CD14-positive monocyte (primary cell): ENCODE measurements at regions not wholly inside any gene's neighbourhood (a gene's known extent, or its start where the extent isn't known, plus 50 kb on each side); places are given as distances from the start of the nearest gene placed in this dataset.

ENCODE experiments used
- DNase-seq, 3 donors: peaks; one replicate each; pipeline ENCODE4 v3.0.0-alpha.2; 2011 to 2022
- H2AFZ ChIP-seq: 2 replicates; pipeline ENCODE4 v1.6.0; 2012; ENCODE audit warnings: mild to moderate bottlenecking, low read depth, low read length, inconsistent platforms; ENCODE audit not compliant: insufficient read depth, poor library complexity, severe bottlenecking
- H3K27ac ChIP-seq, 2 donors: 1 replicate in 1 of 2; 2 replicates in 1 of 2; pipeline ENCODE4 v1.5.1; 2012 to 2013; ENCODE audit warnings: low read length in 2 of 2, control low read depth in 1 of 2, inconsistent platforms in 1 of 2, low read depth in 1 of 2, mild to moderate bottlenecking in 1 of 2
- H3K27me3 ChIP-seq, 2 donors: one replicate each; pipeline versions ENCODE4 v1.6.0 to v1.6.1; 2011 to 2013; ENCODE audit warnings: low read length in 2 of 2; ENCODE audit not compliant: control insufficient read depth in 2 of 2, insufficient read depth in 2 of 2
- H3K36me3 ChIP-seq, 2 donors: replicated peaks in 1 of 2; 1 replicate in 1 of 2; 2 replicates in 1 of 2; pipeline versions ENCODE4 v1.5.1 to v1.6.1; 2012 to 2013; ENCODE audit warnings: low read length in 2 of 2, control low read depth in 1 of 2, inconsistent platforms in 1 of 2, mild to moderate bottlenecking in 1 of 2; ENCODE audit not compliant: insufficient read depth in 2 of 2, control insufficient read depth in 1 of 2
- H3K4me1 ChIP-seq, 2 donors: 1 replicate in 1 of 2; 2 replicates in 1 of 2; pipeline versions ENCODE4 v1.5.1 to v1.6.1; 2012 to 2013; ENCODE audit warnings: low read length in 2 of 2, control low read depth in 1 of 2, inconsistent platforms in 1 of 2, mild to moderate bottlenecking in 1 of 2, moderate library complexity in 1 of 2; ENCODE audit not compliant: insufficient read depth in 2 of 2, control insufficient read depth in 1 of 2
- H3K4me2 ChIP-seq: replicated peaks from 2 replicates; pipeline ENCODE3; 2012; ENCODE audit warnings: low read length, moderate library complexity, mild to moderate bottlenecking; ENCODE audit not compliant: poor library complexity, severe bottlenecking; ENCODE audit errors: extremely low read depth
- H3K4me3 ChIP-seq, 3 experiments: fragments of 200-600 bp in 1 of 3; sonication (generic) in 1 of 3; replicated peaks in 1 of 3; 1 replicate in 2 of 3; 2 replicates in 1 of 3; pipeline ENCODE4 v1.5.1; 2011 to 2013; ENCODE audit warnings: low read length in 3 of 3, mild to moderate bottlenecking in 3 of 3, control low read depth in 2 of 3, low read depth in 2 of 3, inconsistent platforms in 1 of 3, moderate library complexity in 1 of 3
- H3K79me2 ChIP-seq: 2 replicates; pipeline ENCODE4 v1.6.0; 2012; ENCODE audit warnings: mild to moderate bottlenecking, control low read depth, inconsistent platforms, low read length, moderate library complexity; ENCODE audit not compliant: insufficient read depth
- H3K9ac ChIP-seq: 2 replicates; pipeline ENCODE4 v1.6.0; 2017; ENCODE audit warnings: low read length, mild to moderate bottlenecking; ENCODE audit not compliant: insufficient read depth, poor library complexity, severe bottlenecking
- H3K9me3 ChIP-seq, 2 donors: replicated peaks in 1 of 2; 1 replicate in 1 of 2; 2 replicates in 1 of 2; pipeline versions ENCODE4 v1.5.1 to v1.6.1; 2012 to 2013; ENCODE audit warnings: low read length in 2 of 2, control low read depth in 1 of 2; ENCODE audit not compliant: control insufficient read depth in 1 of 2, insufficient read depth in 1 of 2
- H4K20me1 ChIP-seq: 2 replicates; pipeline ENCODE4 v1.6.0; 2012; ENCODE audit warnings: mild to moderate bottlenecking, low read length, control low read depth, moderate library complexity; ENCODE audit not compliant: insufficient read depth
- H3K27ac Mint-ChIP-seq, 7 donors: one replicate each; pipeline ENCODE4 v1.8.0; 2020; ENCODE audit warnings: mild to moderate bottlenecking in 7 of 7, mixed read lengths in 7 of 7, moderate library complexity in 6 of 7, inconsistent platforms in 2 of 7
- H3K27me3 Mint-ChIP-seq, 3 donors: one replicate each; pipeline ENCODE4 v1.8.0; 2021 to 2022; ENCODE audit warnings: low read depth in 3 of 3, mild to moderate bottlenecking in 3 of 3, mixed read lengths in 3 of 3, moderate library complexity in 3 of 3, inconsistent platforms in 1 of 3
- H3K36me3 Mint-ChIP-seq, 2 donors: one replicate each; pipeline ENCODE4 v1.8.0; 2020; ENCODE audit warnings: mixed read lengths in 2 of 2, inconsistent platforms in 1 of 2, mild to moderate bottlenecking in 1 of 2
- H3K4me1 Mint-ChIP-seq: one replicate; pipeline ENCODE4 v1.8.0; 2020; ENCODE audit warnings: mild to moderate bottlenecking, mixed read lengths
- H3K4me3 Mint-ChIP-seq, 2 donors: one replicate each; pipeline ENCODE4 v1.8.0; 2020; ENCODE audit warnings: mild to moderate bottlenecking in 2 of 2, mixed read lengths in 2 of 2, moderate library complexity in 1 of 2
- H3K9me3 Mint-ChIP-seq, 7 donors: one replicate each; pipeline ENCODE4 v1.8.0; 2020 to 2022; ENCODE audit warnings: mixed read lengths in 7 of 7, mild to moderate bottlenecking in 6 of 7, moderate library complexity in 6 of 7, inconsistent platforms in 2 of 7
- CTCF ChIP-seq: fragments of 200-600 bp; IDR thresholded peaks from one replicate; pipeline ENCODE4 v1.8.0; 2022; ENCODE audit warnings: antibody characterized with exemption, mild to moderate bottlenecking
- WGBS: methylation state at CpG from one replicate; pipeline ENCODE4 v1.1.5; 2013; ENCODE audit warnings: missing lambda C conversion rate; ENCODE audit not compliant: insufficient coverage; 5-methylcytosine and 5-hydroxymethylcytosine counted together
- intact Hi-C, 2 donors: fragments of 100-400 bp; cut with micrococcal nuclease; formaldehyde crosslinking; loops; one replicate each; pipeline versions ENCODE4 v1.15.0 to v1.15.1; 2023

- Mint-ChIP-seq H3K36me3 (peaks cover 0 to 4% of the 10 kb centered on the region in 2 donors), H3K9me3 (peaks cover 17 to 28% (median 20%) of the 10 kb centered on the region in 7 donors), H3K4me3 (no peak overlapping the region), H3K27ac (peak overlapping the region in 3 of 7 donors; percentile 0 to 64 (median 26)), H3K4me1 (peaks cover 49% of the 10 kb centered on the region), H3K27me3 (no peaks in the 10 kb centered on the region)
- H3K36me3 ChIP-seq = no peaks in the 10 kb centered on the region
- DNase-seq = no peak
- no peak overlapping the region for H3K4me2 ChIP-seq
- peaks cover 24 to 45% of the 10 kb centered on the region in 2 donors for H3K4me1 ChIP-seq
- no peak overlapping the region for H3K9ac ChIP-seq
- H2AFZ ChIP-seq = no peak overlapping the region
- H3K27ac ChIP-seq = no peak overlapping the region
- TF ChIP-seq CTCF = no peak
- no peak overlapping the region for H3K4me3 ChIP-seq
- H3K27me3 ChIP-seq = no peaks in the 10 kb centered on the region
- intact Hi-C loops = no loop called here
- 100% methylated on average over 2 of the region's 2 CpGs for WGBS
- no peaks in the 10 kb centered on the region for H3K79me2 ChIP-seq
- H3K9me3 ChIP-seq = peaks cover 7 to 14% of the 10 kb centered on the region in 2 donors
- H4K20me1 ChIP-seq = no peaks in the 10 kb centered on the region
Measured at GRCh38 chr18:35827903-35828275, 144.6 kb upstream of the RMP24 start.

GRCh38 chr18:35828591-35828990 lies 143.9 kb upstream of the RMP24 start:
- Mint-ChIP-seq H3K4me3 (no peak overlapping the region), H3K9me3 (peaks cover 18 to 33% (median 23%) of the 10 kb centered on the region in 7 donors), H3K4me1 (peaks cover 56% of the 10 kb centered on the region), H3K27ac (no peak overlapping the region), H3K36me3 (peaks cover 0 to 6% of the 10 kb centered on the region in 2 donors), H3K27me3 (no peaks in the 10 kb centered on the region)
- no peak for TF ChIP-seq CTCF
- Histone ChIP-seq H3K36me3 (no peaks in the 10 kb centered on the region), H3K27me3 (no peaks in the 10 kb centered on the region), H3K9me3 (peaks cover 7 to 14% of the 10 kb centered on the region in 2 donors), H3K4me3 (no peak overlapping the region), H3K4me2 (no peak overlapping the region), H3K9ac (no peak overlapping the region), H3K4me1 (peaks cover 24 to 50% of the 10 kb centered on the region in 2 donors), H4K20me1 (no peaks in the 10 kb centered on the region), H2AFZ (no peak overlapping the region), H3K79me2 (no peaks in the 10 kb centered on the region), H3K27ac (no peak overlapping the region)
- DNase-seq = no peak
- intact Hi-C loops = no loop called here
- 100% methylated on average over 2 of the region's 2 CpGs for WGBS
